Gastroesophageal sphincter (tissue), 4 donors: ENCODE measurements at regions not wholly inside any gene's neighbourhood (a gene's known extent, or its start where the extent isn't known, plus 50 kb on each side); places are given as distances from the start of the nearest gene placed in this dataset.

Experiments
- ATAC-seq: fragments of 150-250 bp; one replicate; pipeline ENCODE4 v1.9.1; 2016; ENCODE audit warnings: mild to moderate bottlenecking, moderate library complexity
- H3K27ac ChIP-seq, 4 donors: fragments of 200-600 bp; sonication (generic) in 3 of 4; 1 replicate in 3 of 4; 2 replicates in 1 of 4; pipeline ENCODE4 v1.5.1; 2016 to 2019
- H3K27me3 ChIP-seq: fragments of 200-600 bp; sonication (generic); one replicate; pipeline ENCODE4 v1.5.1; 2019
- H3K36me3 ChIP-seq, 2 donors: fragments of 200-600 bp; sonication (generic); one replicate each; pipeline ENCODE4 v1.5.1; 2019; ENCODE audit warnings: control low read depth in 1 of 2
- H3K4me1 ChIP-seq, 3 donors: fragments of 200-600 bp; sonication (generic); 1 replicate in 2 of 3; 2 replicates in 1 of 3; pipeline ENCODE4 v1.5.1; 2016 to 2019; ENCODE audit warnings: control low read depth in 2 of 3
- H3K4me3 ChIP-seq, 2 donors: fragments of 200-600 bp; sonication (generic); one replicate each; pipeline ENCODE4 v1.5.1; 2019; ENCODE audit warnings: mild to moderate bottlenecking in 1 of 2, moderate library complexity in 1 of 2
- H3K9me3 ChIP-seq, 3 donors: fragments of 200-600 bp; sonication (generic); one replicate each; pipeline ENCODE4 v1.5.1; 2017 to 2019; ENCODE audit warnings: control low read depth in 2 of 3
- EP300 ChIP-seq: sonication (generic); formaldehyde crosslinking; IDR thresholded peaks from one replicate; pipeline ENCODE4 v1.6.1; 2017; ENCODE audit warnings: antibody characterized with exemption, mild to moderate bottlenecking
- POLR2A ChIP-seq, 2 donors: fragments of 450-650 bp; IDR thresholded peaks; one replicate each; pipeline ENCODE4 v1.6.1; 2017; ENCODE audit warnings: antibody characterized with exemption in 2 of 2, mild to moderate bottlenecking in 2 of 2, moderate library complexity in 1 of 2
- POLR2AphosphoS5 ChIP-seq: sonication (generic); formaldehyde crosslinking; IDR thresholded peaks from one replicate; pipeline ENCODE4 v1.6.1; 2017; ENCODE audit warnings: antibody characterized with exemption
- WGBS, 2 donors: methylation state at CpG; one replicate each; pipeline ENCODE4 v1.1.5; 2018; ENCODE audit warnings: low coverage in 1 of 2; 5-methylcytosine and 5-hydroxymethylcytosine counted together
- TF ChIP-seq, protein P1 (sequence below), 4 experiments: fragments of 200-600 bp in 2 of 4; fragments of 450-650 bp in 2 of 4; sonication (generic) in 1 of 4; IDR thresholded peaks; one replicate each; pipeline ENCODE4 v1.5.1; 2017 to 2019; ENCODE audit warnings: antibody characterized with exemption in 4 of 4, mild to moderate bottlenecking in 2 of 4, moderate library complexity in 2 of 4

DNA sequence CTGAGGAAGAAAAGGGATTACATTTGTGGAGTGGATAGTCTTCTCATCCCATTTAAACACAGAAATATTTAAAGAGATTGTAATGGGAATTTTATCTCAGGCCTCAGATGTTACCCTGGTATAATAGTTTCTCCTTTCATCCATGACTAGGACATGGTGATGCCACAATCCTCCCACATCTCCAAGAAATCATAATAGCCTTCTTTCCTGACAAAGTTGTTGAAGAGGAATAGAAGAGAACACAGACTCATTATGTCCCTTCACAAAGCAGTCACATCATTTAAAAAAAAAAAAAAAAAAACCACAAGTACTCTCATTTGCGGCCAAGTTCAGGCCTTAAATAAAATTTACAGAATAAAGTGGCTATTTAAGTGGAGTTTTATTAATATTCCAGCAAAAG, 359.6 kb downstream of the DEPDC1B start:
- 50 to 100% methylated on average over 1 of the region's 1 CpG for WGBS, 2 donors
- H3K36me3 ChIP-seq, result no peaks in the 10 kb centered on the region
- TF ChIP-seq POLR2AphosphoS5, result no peak
- no peak for TF ChIP-seq EP300
- TF ChIP-seq, protein P1, sequence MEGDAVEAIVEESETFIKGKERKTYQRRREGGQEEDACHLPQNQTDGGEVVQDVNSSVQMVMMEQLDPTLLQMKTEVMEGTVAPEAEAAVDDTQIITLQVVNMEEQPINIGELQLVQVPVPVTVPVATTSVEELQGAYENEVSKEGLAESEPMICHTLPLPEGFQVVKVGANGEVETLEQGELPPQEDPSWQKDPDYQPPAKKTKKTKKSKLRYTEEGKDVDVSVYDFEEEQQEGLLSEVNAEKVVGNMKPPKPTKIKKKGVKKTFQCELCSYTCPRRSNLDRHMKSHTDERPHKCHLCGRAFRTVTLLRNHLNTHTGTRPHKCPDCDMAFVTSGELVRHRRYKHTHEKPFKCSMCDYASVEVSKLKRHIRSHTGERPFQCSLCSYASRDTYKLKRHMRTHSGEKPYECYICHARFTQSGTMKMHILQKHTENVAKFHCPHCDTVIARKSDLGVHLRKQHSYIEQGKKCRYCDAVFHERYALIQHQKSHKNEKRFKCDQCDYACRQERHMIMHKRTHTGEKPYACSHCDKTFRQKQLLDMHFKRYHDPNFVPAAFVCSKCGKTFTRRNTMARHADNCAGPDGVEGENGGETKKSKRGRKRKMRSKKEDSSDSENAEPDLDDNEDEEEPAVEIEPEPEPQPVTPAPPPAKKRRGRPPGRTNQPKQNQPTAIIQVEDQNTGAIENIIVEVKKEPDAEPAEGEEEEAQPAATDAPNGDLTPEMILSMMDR (IDR thresholded peaks at IDR 0.05), result no peak
- TF ChIP-seq POLR2A (IDR thresholded peaks at IDR 0.05), result no peak
- ATAC-seq, result no peak
- peak overlapping the region; percentile 60 to 76 (median 74) for H3K27ac ChIP-seq
- peaks cover 3 to 44% (median 6%) of the 10 kb centered on the region in 3 donors for H3K4me1 ChIP-seq
- no peak overlapping the region for H3K4me3 ChIP-seq
- H3K9me3 ChIP-seq, result no peaks in the 10 kb centered on the region
- no peaks in the 10 kb centered on the region for H3K27me3 ChIP-seq

GRCh38 chr5:60339691-60340201, 360.2 kb downstream of the DEPDC1B start:
- Histone ChIP-seq H3K4me3 (no peak overlapping the region), H3K9me3 (no peaks in the 10 kb centered on the region), H3K27me3 (no peaks in the 10 kb centered on the region), H3K27ac (peak overlapping the region; percentile 60 to 76 (median 74)), H3K4me1 (peaks cover 3 to 50% (median 6%) of the 10 kb centered on the region in 3 donors), H3K36me3 (no peaks in the 10 kb centered on the region)
- 32 to 43% methylated on average over 4 to 9 of the region's 12 CpGs for WGBS, 2 donors
- peak; percentile 48 for ATAC-seq
- TF ChIP-seq POLR2AphosphoS5 (peak; percentile 22), EP300 (no peak)

DNA sequence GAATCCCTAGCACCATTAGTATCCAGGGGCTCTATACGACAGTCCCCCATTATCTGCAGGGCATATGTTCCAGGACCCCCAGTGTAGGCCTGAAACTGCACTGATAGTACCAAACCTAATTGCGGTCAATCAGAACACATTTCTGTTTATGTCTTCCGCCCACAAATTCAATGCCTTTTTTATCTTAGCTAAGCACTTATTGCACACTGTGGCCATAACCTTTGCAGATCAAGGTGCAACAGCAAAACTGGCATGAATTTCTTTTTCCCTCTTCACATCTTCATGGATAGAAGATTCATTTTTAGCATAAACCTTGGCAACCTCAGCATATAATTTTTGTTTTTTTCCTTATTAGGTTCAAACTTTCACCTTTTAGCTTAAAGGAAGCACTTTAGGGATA, 361.1 kb downstream of the DEPDC1B start:
- no peak for ATAC-seq
- H3K4me1 ChIP-seq, result peaks cover 3 to 58% (median 6%) of the 10 kb centered on the region in 3 donors

DNA sequence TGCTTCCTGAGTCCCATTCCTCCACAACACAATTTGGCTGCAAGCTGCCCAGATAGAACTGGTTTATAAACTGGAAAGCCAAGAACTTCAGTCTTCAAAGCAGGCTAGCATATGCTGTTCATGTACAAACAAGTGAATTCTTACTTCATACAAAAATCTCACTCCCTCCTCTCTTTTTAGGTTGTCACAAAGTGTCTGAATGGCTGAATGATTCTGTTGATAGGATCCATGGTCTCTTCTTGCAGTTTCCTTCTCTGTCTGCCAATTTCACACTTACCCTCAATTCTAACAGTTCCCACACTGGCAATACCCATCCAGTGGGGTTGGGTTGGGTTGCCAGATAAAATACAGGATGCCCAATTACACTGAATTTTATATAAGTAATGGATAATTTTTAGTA, 363.5 kb downstream of the DEPDC1B start:
- Histone ChIP-seq H3K4me1 (peaks cover 3 to 55% (median 6%) of the 10 kb centered on the region in 3 donors), H3K27me3 (no peaks in the 10 kb centered on the region), H3K9me3 (no peaks in the 10 kb centered on the region), H3K4me3 (no peak overlapping the region), H3K27ac (peak overlapping the region; percentile 38 to 75 (median 68)), H3K36me3 (no peaks in the 10 kb centered on the region)
- TF ChIP-seq EP300 (no peak), POLR2A (IDR thresholded peaks at IDR 0.05) (no peak), POLR2AphosphoS5 (no peak)
- TF ChIP-seq, protein P1 (IDR thresholded peaks at IDR 0.05), result no peak
- no peak for ATAC-seq

More for the DNA sequence above, 361.1 kb downstream of the DEPDC1B start:
- Histone ChIP-seq H3K27ac (peak overlapping the region in 3 of 4 donors; percentile 60 to 76 (median 75)), H3K27me3 (no peaks in the 10 kb centered on the region), H3K36me3 (no peaks in the 10 kb centered on the region), H3K4me3 (no peak overlapping the region), H3K9me3 (no peaks in the 10 kb centered on the region)
- 100% methylated on average over 3 of the region's 3 CpGs for WGBS, 2 donors
- no peak for TF ChIP-seq POLR2A (IDR thresholded peaks at IDR 0.05)
- no peak for TF ChIP-seq EP300
- no peak for TF ChIP-seq POLR2AphosphoS5
- TF ChIP-seq, protein P1 (IDR thresholded peaks at IDR 0.05), result no peak

DNA sequence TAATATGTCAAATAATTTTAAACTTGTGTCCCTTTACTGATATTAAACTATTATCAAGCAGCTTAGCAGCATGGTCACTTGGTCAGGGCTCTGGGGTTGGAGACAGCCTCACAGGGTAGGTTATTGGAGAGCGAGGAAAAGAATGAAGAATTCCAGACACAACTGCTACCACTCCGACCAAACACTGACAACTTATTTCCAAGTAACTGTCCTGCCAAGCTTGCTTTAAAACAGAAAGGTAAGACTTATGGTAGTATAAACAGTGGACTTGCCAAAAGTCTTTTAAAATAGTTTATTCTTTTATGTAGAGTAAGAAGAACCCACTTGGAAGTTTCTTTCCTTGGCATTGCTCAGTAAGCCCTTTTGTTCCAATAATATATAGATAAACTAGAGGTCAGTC, 364.1 kb downstream of the DEPDC1B start:
- Histone ChIP-seq H3K36me3 (no peaks in the 10 kb centered on the region), H3K27me3 (no peaks in the 10 kb centered on the region), H3K4me1 (peaks cover 3 to 49% (median 6%) of the 10 kb centered on the region in 3 donors), H3K27ac (peak overlapping the region; percentile 38 to 75 (median 68)), H3K4me3 (no peak overlapping the region), H3K9me3 (no peaks in the 10 kb centered on the region)
- 44% methylated on average over 2 of the region's 2 CpGs; no CpG with 5 or more reads in 1 of the 2 donors for WGBS, 2 donors
- ATAC-seq, result no peak
- TF ChIP-seq POLR2A (IDR thresholded peaks at IDR 0.05) (no peak), POLR2AphosphoS5 (no peak), EP300 (no peak)
- TF ChIP-seq, protein P1 (IDR thresholded peaks at IDR 0.05), result no peak
